Left ventricle myocardium inferior (tissue), 1 donor: ENCODE measurements at regions not wholly inside any gene's neighbourhood (a gene's known extent, or its start where the extent isn't known, plus 50 kb on each side); places are given as distances from the start of the nearest gene placed in this dataset.

Experiments used
- DNase-seq: peaks from one replicate; pipeline ENCODE4 v3.0.0-alpha.2; 2020
- H3K27ac ChIP-seq: fragments of 200-600 bp; replicated peaks from 2 replicates; pipeline ENCODE4 v1.8.0; 2021
- H3K27me3 ChIP-seq: fragments of 200-600 bp; 2 replicates; pipeline ENCODE4 v1.8.0; 2021; ENCODE audit warnings: low read depth
- H3K36me3 ChIP-seq: fragments of 200-600 bp; 2 replicates; pipeline ENCODE4 v1.8.0; 2021
- H3K4me1 ChIP-seq: fragments of 200-600 bp; 2 replicates; pipeline ENCODE4 v1.8.0; 2021
- H3K4me3 ChIP-seq: fragments of 200-600 bp; 2 replicates; pipeline ENCODE4 v1.8.0; 2021; ENCODE audit warnings: mild to moderate bottlenecking, moderate library complexity
- H3K9me3 ChIP-seq: fragments of 200-600 bp; replicated peaks from 2 replicates; pipeline ENCODE4 v1.8.0; 2021
- CTCF ChIP-seq: fragments of 200-600 bp; IDR thresholded peaks from 2 replicates; pipeline ENCODE4 v1.8.0; 2021; ENCODE audit warnings: antibody characterized with exemption, mild to moderate bottlenecking, borderline replicate concordance
- intact Hi-C: fragments of 100-400 bp; cut with micrococcal nuclease; formaldehyde crosslinking; loops from one replicate; pipeline ENCODE4 v1.11.0; 2022
- donor health status: DM: no; HTN: yes; CAD: no; lungs with severe emphysema.

GRCh38 chr5:173736374-173736773 lies 119.9 kb upstream of the BOD1 start:
- Histone ChIP-seq H3K27me3 (no peaks in the 10 kb centered on the region), H3K36me3 (no peaks in the 10 kb centered on the region), H3K4me3 (no peak overlapping the region), H3K27ac (no peak overlapping the region), H3K4me1 (no peaks in the 10 kb centered on the region), H3K9me3 (no peaks in the 10 kb centered on the region)
- no peak for TF ChIP-seq CTCF
- no peak for DNase-seq
- intact Hi-C loops: no loop called here

- Histone ChIP-seq H3K4me1 (no peaks in the 10 kb centered on the region), H3K9me3 (no peaks in the 10 kb centered on the region), H3K27ac (no peak overlapping the region), H3K4me3 (no peak overlapping the region), H3K27me3 (no peaks in the 10 kb centered on the region), H3K36me3 (no peaks in the 10 kb centered on the region)
- intact Hi-C loops: no loop called here
- no peak for DNase-seq
- TF ChIP-seq CTCF: no peak
These were observed 120.5 kb upstream of the BOD1 start for GRCh38 chr5:173736923-173737412.

- no peaks in the 10 kb centered on the region for H3K27me3 ChIP-seq
- no peaks in the 10 kb centered on the region for H3K36me3 ChIP-seq
- no peaks in the 10 kb centered on the region for H3K9me3 ChIP-seq
- H3K27ac ChIP-seq: no peak overlapping the region
- intact Hi-C loops: no loop called here
- H3K4me1 ChIP-seq: no peaks in the 10 kb centered on the region
- DNase-seq: no peak
- no peak overlapping the region for H3K4me3 ChIP-seq
- TF ChIP-seq CTCF: no peak
These were observed 123.3 kb upstream of the BOD1 start for GRCh38 chr5:173739741-173740140.

GRCh38 chr5:173740400-173740799 lies 124.0 kb upstream of the BOD1 start:
- H3K4me1 ChIP-seq: no peaks in the 10 kb centered on the region
- no peak for DNase-seq
- no peaks in the 10 kb centered on the region for H3K9me3 ChIP-seq
- H3K4me3 ChIP-seq: no peak overlapping the region
- H3K36me3 ChIP-seq: no peaks in the 10 kb centered on the region
- intact Hi-C loops: no loop called here
- H3K27ac ChIP-seq: no peak overlapping the region
- H3K27me3 ChIP-seq: no peaks in the 10 kb centered on the region
- TF ChIP-seq CTCF: no peak

GRCh38 chr5:173741087-173741486 lies 124.6 kb upstream of the BOD1 start:
- H3K4me1 ChIP-seq: no peaks in the 10 kb centered on the region
- no peak overlapping the region for H3K4me3 ChIP-seq
- H3K27ac ChIP-seq: no peak overlapping the region
- TF ChIP-seq CTCF: no peak
- no peak for DNase-seq
- no peaks in the 10 kb centered on the region for H3K36me3 ChIP-seq
- intact Hi-C loops: no loop called here
- no peaks in the 10 kb centered on the region for H3K27me3 ChIP-seq
- H3K9me3 ChIP-seq: no peaks in the 10 kb centered on the region
